Vagina (tissue), 2 donors: ENCODE measurements at regions not wholly inside any gene's neighbourhood (a gene's known extent, or its start where the extent isn't known, plus 50 kb on each side); places are given as distances from the start of the nearest gene placed in this dataset.

Source experiments
- POLR2A ChIP-seq, 2 donors: fragments of 450-650 bp; IDR thresholded peaks; one replicate each; pipeline ENCODE4 v1.6.1; 2017; ENCODE audit warnings: antibody characterized with exemption in 2 of 2, mild to moderate bottlenecking in 2 of 2, moderate library complexity in 2 of 2
- TF ChIP-seq, protein P1 (sequence below), 3 experiments: fragments of 450-650 bp in 2 of 3; fragments of 200-600 bp in 1 of 3; sonication (generic) in 1 of 3; IDR thresholded peaks; one replicate each; pipeline ENCODE4 v1.5.1; 2017 to 2019; ENCODE audit warnings: antibody characterized with exemption in 3 of 3, mild to moderate bottlenecking in 2 of 3, moderate library complexity in 2 of 3

GRCh38 chr11:29231586-29231985 lies 785.2 kb downstream of the KCNA4 start:
- no peak for TF ChIP-seq POLR2A (IDR thresholded peaks at IDR 0.05)
- TF ChIP-seq, protein P1, sequence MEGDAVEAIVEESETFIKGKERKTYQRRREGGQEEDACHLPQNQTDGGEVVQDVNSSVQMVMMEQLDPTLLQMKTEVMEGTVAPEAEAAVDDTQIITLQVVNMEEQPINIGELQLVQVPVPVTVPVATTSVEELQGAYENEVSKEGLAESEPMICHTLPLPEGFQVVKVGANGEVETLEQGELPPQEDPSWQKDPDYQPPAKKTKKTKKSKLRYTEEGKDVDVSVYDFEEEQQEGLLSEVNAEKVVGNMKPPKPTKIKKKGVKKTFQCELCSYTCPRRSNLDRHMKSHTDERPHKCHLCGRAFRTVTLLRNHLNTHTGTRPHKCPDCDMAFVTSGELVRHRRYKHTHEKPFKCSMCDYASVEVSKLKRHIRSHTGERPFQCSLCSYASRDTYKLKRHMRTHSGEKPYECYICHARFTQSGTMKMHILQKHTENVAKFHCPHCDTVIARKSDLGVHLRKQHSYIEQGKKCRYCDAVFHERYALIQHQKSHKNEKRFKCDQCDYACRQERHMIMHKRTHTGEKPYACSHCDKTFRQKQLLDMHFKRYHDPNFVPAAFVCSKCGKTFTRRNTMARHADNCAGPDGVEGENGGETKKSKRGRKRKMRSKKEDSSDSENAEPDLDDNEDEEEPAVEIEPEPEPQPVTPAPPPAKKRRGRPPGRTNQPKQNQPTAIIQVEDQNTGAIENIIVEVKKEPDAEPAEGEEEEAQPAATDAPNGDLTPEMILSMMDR (IDR thresholded peaks at IDR 0.05): no peak
